Neural progenitor cell (in vitro differentiated cells): ENCODE measurements at regions not wholly inside any gene's neighbourhood (a gene's known extent, or its start where the extent isn't known, plus 50 kb on each side); places are given as distances from the start of the nearest gene placed in this dataset.

Experiments
- DNase-seq: peaks from one replicate; pipeline ENCODE4 v3.0.0-alpha.2; 2016; ENCODE audit warnings: low spot score
- H2AFZ ChIP-seq: fragments of 200-600 bp; sonication (generic); replicated peaks from 2 replicates; pipeline ENCODE4 v1.6.1; 2016; ENCODE audit warnings: antibody characterized with exemption
- H3F3A ChIP-seq: fragments of 200-600 bp; sonication (generic); 2 replicates; pipeline ENCODE4 v1.6.1; 2016; ENCODE audit warnings: antibody characterized with exemption, low read depth
- H3K27ac ChIP-seq: fragments of 200-600 bp; sonication (generic); 2 replicates; pipeline ENCODE4 v1.5.1; 2016; ENCODE audit warnings: mild to moderate bottlenecking
- H3K27me3 ChIP-seq: fragments of 200-600 bp; sonication (generic); 2 replicates; pipeline ENCODE4 v1.6.1; 2016; ENCODE audit warnings: mild to moderate bottlenecking, moderate library complexity
- H3K36me3 ChIP-seq: fragments of 200-600 bp; sonication (generic); 2 replicates; pipeline ENCODE4 v1.5.1; 2016
- H3K4me1 ChIP-seq: fragments of 200-600 bp; sonication (generic); 2 replicates; pipeline ENCODE4 v1.6.1; 2016; ENCODE audit warnings: mixed run types
- H3K4me2 ChIP-seq: fragments of 200-600 bp; sonication (generic); 2 replicates; pipeline ENCODE4 v1.6.1; 2016
- H3K4me3 ChIP-seq: fragments of 200-600 bp; sonication (generic); 2 replicates; pipeline ENCODE4 v1.5.1; 2016
- H3K79me2 ChIP-seq: fragments of 200-600 bp; sonication (generic); 2 replicates; pipeline ENCODE4 v1.6.1; 2016; ENCODE audit warnings: low read depth
- H3K9ac ChIP-seq: fragments of 200-600 bp; sonication (generic); 2 replicates; pipeline ENCODE4 v1.6.1; 2016
- H3K9me3 ChIP-seq: fragments of 200-600 bp; sonication (generic); 2 replicates; pipeline ENCODE4 v1.5.1; 2016; ENCODE audit warnings: low read depth
- H4K20me1 ChIP-seq: fragments of 200-600 bp; sonication (generic); 2 replicates; pipeline ENCODE4 v1.6.1; 2016; ENCODE audit warnings: low read depth
- H3K27ac Mint-ChIP-seq: 3 replicates; pipeline ENCODE4 v1.8.0; 2021; ENCODE audit warnings: mixed read lengths
- H3K27me3 Mint-ChIP-seq: 2 replicates; pipeline ENCODE4 v1.8.0; 2022; ENCODE audit warnings: low read depth, mild to moderate bottlenecking, inconsistent platforms, moderate library complexity, mixed read lengths; ENCODE audit not compliant: insufficient read depth
- H3K36me3 Mint-ChIP-seq: 3 replicates; pipeline ENCODE4 v1.8.0; 2021; ENCODE audit warnings: mixed read lengths
- H3K4me1 Mint-ChIP-seq: 3 replicates; pipeline ENCODE4 v1.8.0; 2021; ENCODE audit warnings: mixed read lengths
- H3K4me3 Mint-ChIP-seq: 3 replicates; pipeline ENCODE4 v1.8.0; 2021; ENCODE audit warnings: mild to moderate bottlenecking, moderate library complexity, mixed read lengths
- H3K9me3 Mint-ChIP-seq: 3 replicates; pipeline ENCODE4 v1.8.0; 2020; ENCODE audit warnings: mixed read lengths
- CTCF ChIP-seq: fragments of 200-600 bp; sonication (generic); IDR thresholded peaks from 2 replicates; pipeline ENCODE4 v1.5.1; 2017; ENCODE audit warnings: antibody characterized with exemption, mild to moderate bottlenecking
- EZH2 ChIP-seq: fragments of 200-600 bp; sonication (generic); IDR thresholded peaks from 2 replicates; pipeline ENCODE4 v1.6.1; 2017; ENCODE audit warnings: antibody characterized with exemption, mild to moderate bottlenecking, moderate library complexity
- EZH2phosphoT487 ChIP-seq: fragments of 200-600 bp; sonication (generic); IDR thresholded peaks from 2 replicates; pipeline ENCODE4 v1.6.1; 2017; ENCODE audit warnings: antibody characterized with exemption

- Mint-ChIP-seq H3K27ac (no peak overlapping the region), H3K9me3 (no peaks in the 10 kb centered on the region), H3K27me3 (no peaks in the 10 kb centered on the region), H3K36me3 (no peaks in the 10 kb centered on the region), H3K4me1 (no peaks in the 10 kb centered on the region), H3K4me3 (no peak overlapping the region)
- Histone ChIP-seq H4K20me1 (no peaks in the 10 kb centered on the region), H3K36me3 (no peaks in the 10 kb centered on the region), H3K4me3 (no peak overlapping the region), H3F3A (no peaks in the 10 kb centered on the region), H3K27ac (no peak overlapping the region), H3K9ac (no peak overlapping the region), H3K79me2 (no peaks in the 10 kb centered on the region), H3K27me3 (no peaks in the 10 kb centered on the region), H3K4me2 (no peak overlapping the region), H3K9me3 (no peaks in the 10 kb centered on the region), H3K4me1 (no peaks in the 10 kb centered on the region), H2AFZ (no peak overlapping the region)
- no peak for TF ChIP-seq EZH2
- no peak for TF ChIP-seq EZH2phosphoT487
- DNase-seq: no peak
Measured at GRCh38 chr7:119748251-119748860, 524.6 kb upstream of the KCND2 start.

GRCh38 chr7:119748991-119749390, 524.0 kb upstream of the KCND2 start:
- H3K27ac ChIP-seq: no peak overlapping the region
- H3K36me3 ChIP-seq: no peaks in the 10 kb centered on the region
- H3K4me2 ChIP-seq: no peak overlapping the region
- H3K9ac ChIP-seq: no peak overlapping the region
- Mint-ChIP-seq H3K27ac (no peak overlapping the region), H3K36me3 (no peaks in the 10 kb centered on the region), H3K4me1 (no peaks in the 10 kb centered on the region), H3K4me3 (no peak overlapping the region), H3K27me3 (peaks cover 3% of the 10 kb centered on the region), H3K9me3 (no peaks in the 10 kb centered on the region)
- no peak overlapping the region for H2AFZ ChIP-seq
- no peaks in the 10 kb centered on the region for H3F3A ChIP-seq
- H4K20me1 ChIP-seq: no peaks in the 10 kb centered on the region
- H3K27me3 ChIP-seq: no peaks in the 10 kb centered on the region
- no peaks in the 10 kb centered on the region for H3K9me3 ChIP-seq
- no peaks in the 10 kb centered on the region for H3K79me2 ChIP-seq
- no peaks in the 10 kb centered on the region for H3K4me1 ChIP-seq
- DNase-seq: no peak
- no peak overlapping the region for H3K4me3 ChIP-seq
- TF ChIP-seq EZH2: no peak
- TF ChIP-seq CTCF: no peak
- TF ChIP-seq EZH2phosphoT487: no peak

- TF ChIP-seq CTCF: no peak
- no peak for TF ChIP-seq EZH2phosphoT487
- no peak for TF ChIP-seq EZH2
- Histone ChIP-seq H3F3A (no peaks in the 10 kb centered on the region), H3K27ac (no peak overlapping the region), H3K4me3 (no peak overlapping the region), H3K79me2 (no peaks in the 10 kb centered on the region), H3K9me3 (no peaks in the 10 kb centered on the region), H3K36me3 (no peaks in the 10 kb centered on the region), H4K20me1 (no peaks in the 10 kb centered on the region), H3K4me2 (no peak overlapping the region), H3K27me3 (no peaks in the 10 kb centered on the region), H3K9ac (no peak overlapping the region), H2AFZ (no peak overlapping the region), H3K4me1 (no peaks in the 10 kb centered on the region)
- Mint-ChIP-seq H3K9me3 (no peaks in the 10 kb centered on the region), H3K4me3 (no peak overlapping the region), H3K27ac (no peak overlapping the region), H3K36me3 (no peaks in the 10 kb centered on the region), H3K4me1 (no peaks in the 10 kb centered on the region), H3K27me3 (peaks cover 3% of the 10 kb centered on the region)
- DNase-seq: no peak
Measured at GRCh38 chr7:119756687-119757086, 516.3 kb upstream of the KCND2 start.

- no peak for DNase-seq
- H3K4me1 ChIP-seq: no peaks in the 10 kb centered on the region
- no peaks in the 10 kb centered on the region for H3K9me3 Mint-ChIP-seq
- TF ChIP-seq CTCF (no peak), EZH2 (no peak), EZH2phosphoT487 (no peak)
- H3K79me2 ChIP-seq: no peaks in the 10 kb centered on the region
- no peaks in the 10 kb centered on the region for H3K36me3 Mint-ChIP-seq
- peaks cover 3% of the 10 kb centered on the region for H3K27me3 Mint-ChIP-seq
- no peak overlapping the region for H3K9ac ChIP-seq
- H2AFZ ChIP-seq: no peak overlapping the region
- H3K36me3 ChIP-seq: no peaks in the 10 kb centered on the region
- H3K27ac ChIP-seq: no peak overlapping the region
- H3K9me3 ChIP-seq: no peaks in the 10 kb centered on the region
- H3K27me3 ChIP-seq: no peaks in the 10 kb centered on the region
- no peak overlapping the region for H3K4me3 ChIP-seq
- no peak overlapping the region for H3K4me2 ChIP-seq
- H3F3A ChIP-seq: no peaks in the 10 kb centered on the region
- H4K20me1 ChIP-seq: no peaks in the 10 kb centered on the region
- no peak overlapping the region for H3K4me3 Mint-ChIP-seq
- H3K27ac Mint-ChIP-seq: no peak overlapping the region
- H3K4me1 Mint-ChIP-seq: no peaks in the 10 kb centered on the region
Measured at GRCh38 chr7:119758254-119758653, 514.7 kb upstream of the KCND2 start.
